GM12874 (cell line): ENCODE measurements at regions not wholly inside any gene's neighbourhood (a gene's known extent, or its start where the extent isn't known, plus 50 kb on each side); places are given as distances from the start of the nearest gene placed in this dataset.

ENCODE experiments used
- TF ChIP-seq, protein P1 (sequence below): IDR thresholded peaks from 2 replicates; pipeline ENCODE4 v1.5.1; 2011; ENCODE audit warnings: low read depth, mild to moderate bottlenecking, control low read depth, low read length, moderate library complexity; ENCODE audit not compliant: insufficient read depth

DNA sequence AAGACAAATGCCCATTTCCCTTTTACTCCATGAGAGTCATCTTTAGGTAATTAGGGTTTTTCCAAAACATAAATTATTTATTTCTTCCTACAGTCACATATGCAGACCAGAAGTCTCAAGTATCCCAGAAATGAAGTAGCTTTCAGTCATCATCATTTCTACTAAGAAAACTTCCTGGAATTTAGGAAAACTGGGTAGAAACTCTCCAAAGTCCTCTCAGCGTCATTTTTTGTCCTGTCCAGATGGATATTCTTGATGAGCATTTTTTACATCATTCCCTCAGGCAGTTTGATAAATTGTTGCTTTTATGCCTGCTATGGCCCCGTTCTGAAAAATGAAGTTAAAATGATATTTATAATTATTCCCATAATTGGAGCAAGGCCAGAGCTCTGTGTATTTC is 93.9 kb upstream of the DCN start:
- TF ChIP-seq, protein P1, sequence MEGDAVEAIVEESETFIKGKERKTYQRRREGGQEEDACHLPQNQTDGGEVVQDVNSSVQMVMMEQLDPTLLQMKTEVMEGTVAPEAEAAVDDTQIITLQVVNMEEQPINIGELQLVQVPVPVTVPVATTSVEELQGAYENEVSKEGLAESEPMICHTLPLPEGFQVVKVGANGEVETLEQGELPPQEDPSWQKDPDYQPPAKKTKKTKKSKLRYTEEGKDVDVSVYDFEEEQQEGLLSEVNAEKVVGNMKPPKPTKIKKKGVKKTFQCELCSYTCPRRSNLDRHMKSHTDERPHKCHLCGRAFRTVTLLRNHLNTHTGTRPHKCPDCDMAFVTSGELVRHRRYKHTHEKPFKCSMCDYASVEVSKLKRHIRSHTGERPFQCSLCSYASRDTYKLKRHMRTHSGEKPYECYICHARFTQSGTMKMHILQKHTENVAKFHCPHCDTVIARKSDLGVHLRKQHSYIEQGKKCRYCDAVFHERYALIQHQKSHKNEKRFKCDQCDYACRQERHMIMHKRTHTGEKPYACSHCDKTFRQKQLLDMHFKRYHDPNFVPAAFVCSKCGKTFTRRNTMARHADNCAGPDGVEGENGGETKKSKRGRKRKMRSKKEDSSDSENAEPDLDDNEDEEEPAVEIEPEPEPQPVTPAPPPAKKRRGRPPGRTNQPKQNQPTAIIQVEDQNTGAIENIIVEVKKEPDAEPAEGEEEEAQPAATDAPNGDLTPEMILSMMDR, result no peak

DNA sequence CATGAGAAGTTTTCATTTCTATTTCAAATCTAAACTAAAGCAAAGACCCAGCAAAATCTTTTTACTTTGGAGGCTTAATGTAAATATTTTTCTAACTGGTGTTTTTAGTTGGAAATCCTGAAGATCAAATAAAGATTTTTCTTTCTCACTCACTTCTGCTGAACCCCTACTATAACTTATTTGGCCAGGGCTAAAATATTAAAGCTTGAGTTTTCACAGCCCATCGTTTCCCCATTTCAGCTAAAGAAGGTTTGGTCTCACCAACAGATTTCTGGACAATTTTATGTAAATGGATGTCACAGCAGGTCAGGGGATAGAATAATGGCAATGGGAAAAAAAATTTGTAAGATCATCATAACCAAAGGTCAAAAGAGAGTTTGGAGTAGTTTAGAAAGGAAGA is 92.7 kb upstream of the DCN start:
- TF ChIP-seq, protein P1, result no peak

DNA sequence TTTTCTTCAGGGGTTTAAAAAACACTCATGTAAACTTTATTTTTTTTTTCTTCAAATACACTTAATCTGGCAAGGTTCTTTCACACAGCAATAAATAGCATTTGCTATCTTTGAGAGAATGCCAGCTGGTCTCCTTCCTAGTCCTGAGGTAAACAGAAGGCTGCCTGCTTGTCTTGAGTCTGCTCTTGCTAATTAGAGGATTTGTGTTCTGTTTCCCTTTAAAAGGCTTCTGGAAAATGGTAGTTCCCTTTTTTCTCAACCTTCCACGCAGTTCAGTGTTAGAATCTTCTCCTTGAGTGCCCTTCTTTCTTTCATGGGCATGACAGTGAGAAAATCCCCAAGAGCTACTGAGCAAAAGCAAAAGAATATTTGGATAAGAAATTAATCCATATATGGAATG is 92.3 kb upstream of the DCN start:
- TF ChIP-seq, protein P1, result no peak

DNA sequence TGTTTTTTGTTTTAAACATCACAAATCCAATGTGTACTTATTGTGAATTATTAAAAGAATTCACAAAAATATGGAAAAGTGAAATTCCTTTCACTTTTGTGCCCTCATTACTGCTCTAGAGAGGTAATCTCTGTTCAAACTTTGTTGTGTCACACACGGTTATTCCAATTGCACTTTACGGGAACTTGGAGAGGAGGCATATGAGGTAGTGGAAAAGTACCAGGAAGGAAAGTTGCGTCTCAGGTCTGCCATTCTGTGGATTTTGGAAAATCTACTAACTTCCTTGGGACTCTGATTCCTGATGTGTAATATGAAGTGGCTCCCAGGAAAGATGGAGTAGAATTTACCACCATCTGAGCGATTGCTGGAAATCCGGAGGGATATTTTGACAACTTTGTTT is 90.9 kb upstream of the DCN start:
- TF ChIP-seq, protein P1, result no peak

DNA sequence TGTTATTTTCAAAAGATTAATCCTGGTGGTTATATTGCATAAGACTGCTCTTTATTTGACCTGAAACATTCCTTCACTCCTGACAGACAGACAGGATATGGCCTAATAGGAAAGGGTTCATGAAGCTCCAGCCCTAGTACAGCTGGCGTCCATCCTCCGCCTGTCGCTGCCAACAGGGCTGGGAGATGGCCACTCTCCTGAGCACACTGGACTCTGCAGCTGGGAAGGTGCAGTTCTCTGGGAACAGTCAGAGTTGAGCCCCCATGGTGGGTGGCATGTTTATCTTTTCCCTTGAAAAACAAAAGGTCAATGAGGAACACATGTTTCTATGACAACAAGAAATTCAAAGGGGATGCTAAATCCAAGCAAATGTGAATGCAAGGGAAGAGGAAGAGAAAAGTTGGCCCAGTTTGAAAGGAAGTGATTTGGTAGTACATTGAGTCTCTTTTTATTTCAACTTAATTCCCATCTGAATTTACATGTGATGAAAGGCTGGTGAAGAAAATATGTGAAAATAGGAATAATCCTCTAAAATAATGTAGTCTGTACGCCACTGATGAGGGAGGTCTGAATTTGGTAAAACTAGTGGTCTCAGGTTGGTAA is 89.9 kb upstream of the DCN start:
- TF ChIP-seq, protein P1, result no peak

DNA sequence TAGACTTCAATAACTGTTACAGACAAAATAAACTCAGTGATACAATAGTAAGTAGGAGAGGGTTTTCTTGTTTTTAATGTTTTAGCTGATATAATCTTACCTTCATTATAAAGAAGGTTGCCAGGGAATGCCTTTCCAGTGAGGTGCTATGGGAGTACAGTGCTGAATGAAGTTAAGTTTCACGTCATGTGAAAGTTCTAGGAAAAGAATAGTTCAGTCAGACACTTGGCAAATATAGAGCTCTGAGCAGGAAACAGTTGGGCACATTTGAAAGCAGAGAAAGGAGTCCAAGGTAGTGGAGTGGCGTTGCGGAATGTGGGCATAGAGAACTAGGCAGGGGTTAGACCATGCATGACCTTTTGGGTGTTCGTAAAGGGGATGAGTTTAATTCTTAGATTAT is 88.6 kb upstream of the DCN start:
- TF ChIP-seq, protein P1, result no peak

DNA sequence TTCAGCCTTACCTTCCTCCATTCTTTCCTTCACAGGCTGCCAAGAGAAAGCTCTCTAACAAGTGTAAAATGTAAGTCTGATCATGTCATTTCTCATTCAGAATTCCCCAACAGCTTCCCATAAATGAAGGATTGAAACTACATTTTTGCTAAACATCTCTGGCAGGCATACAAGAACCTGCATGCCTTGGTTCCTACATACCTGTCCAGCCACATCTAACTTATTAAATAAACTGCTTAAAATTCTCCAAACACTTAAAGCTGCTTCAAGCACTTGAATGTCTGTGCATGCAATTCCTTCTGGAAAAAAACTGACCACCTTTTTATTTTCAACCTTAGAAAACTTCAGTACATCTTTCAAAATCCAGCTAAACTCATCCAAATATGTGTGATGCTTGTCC is 84.4 kb upstream of the DCN start:
- TF ChIP-seq, protein P1, result no peak
